ENCODE measurements at regions not wholly inside any gene's neighbourhood (a gene's known extent, or its start where the extent isn't known, plus 50 kb on each side); places are given as distances from the start of the nearest gene placed in this dataset.

GRCh38 chr4:12562476-12563140, 921.5 kb downstream of the RAB28 start:
- no peak for TF ChIP-seq POLR2AphosphoS5 (IDR thresholded peaks at IDR 0.05; ENCODE audit: borderline replicate concordance, low read depth, low read length)
- no peak for TF ChIP-seq EZH2 (IDR thresholded peaks at IDR 0.05)
- TF ChIP-seq FOXP2 (optimal IDR thresholded peaks at IDR 0.05; ENCODE audit: control extremely low read depth, extremely low read length, insufficient read depth): no peak
